ENCODE measurements at regions not wholly inside any gene's neighbourhood (a gene's known extent, or its start where the extent isn't known, plus 50 kb on each side); places are given as distances from the start of the nearest gene placed in this dataset.

GRCh38 chr2:14454202-14454601, 178.3 kb upstream of the LRATD1 start:
- ChIA-PET CTCF (ENCODE audit: low intra/inter-chr PET ratio) (interaction anchor here (0.6 kb wide), 1 partner anchor 1398 kb away, joined by 3 read pairs; no protein-coding TSS in a partner anchor), POLR2A (no interaction called here)
- no peaks in the 10 kb centered on the region for H3K9me3 ChIP-seq (replicated peaks; ENCODE audit: control insufficient read depth, insufficient read depth, low read depth, low read length)
- H3K79me2 ChIP-seq (ENCODE audit: control insufficient read depth, insufficient read depth, low read length): no peaks in the 10 kb centered on the region
- FAIRE-seq (no peak), DNase-seq (ENCODE audit: extremely low read depth in 1 of 4, low spot score in 3 of 4) (no peak), ATAC-seq (no peak)
- no peak overlapping the region for H2AFZ ChIP-seq (ENCODE audit: low read depth, low read length)
- no peak overlapping the region for H3K4me3 ChIP-seq
- H3K27ac ChIP-seq (ENCODE audit: extremely low read depth, low read depth, low read length): no peak overlapping the region
- H3K9ac ChIP-seq (ENCODE audit: insufficient read depth in 1 of 2, low read depth in 2 of 2, low read length in 2 of 2): no peak overlapping the region
- H3K36me3 ChIP-seq (ENCODE audit: control insufficient read depth, insufficient read depth, low read length): no peaks in the 10 kb centered on the region
- H3K9me1 ChIP-seq (ENCODE audit: control insufficient read depth, insufficient read depth, low read length): no peaks in the 10 kb centered on the region
- 0% methylated on average over 3 of the region's 3 CpGs for WGBS (ENCODE audit: insufficient coverage, low coverage, missing lambda C conversion rate)
- no peaks in the 10 kb centered on the region for H4K20me1 ChIP-seq (replicated peaks; ENCODE audit: control insufficient read depth, insufficient read depth, low read length)
- H3K27me3 ChIP-seq (ENCODE audit: control insufficient read depth in 2 of 2, insufficient read depth in 2 of 2, low read length in 2 of 2): no peaks in the 10 kb centered on the region
- intact Hi-C loops (cut with micrococcal nuclease): no loop called here
- TF ChIP-seq ZNF780A (CRISPR knock-in tag; IDR thresholded peaks at IDR 0.05): no peak
- no peak for TF ChIP-seq MTF1 (CRISPR knock-in tag; IDR thresholded peaks at IDR 0.05; ENCODE audit: borderline replicate concordance)
- no peak for TF ChIP-seq ZNF518B (CRISPR knock-in tag; IDR thresholded peaks at IDR 0.05)
- no peak for TF ChIP-seq ZNF23 (CRISPR knock-in tag; IDR thresholded peaks at IDR 0.05)
- no peak for TF ChIP-seq SRSF3 (IDR thresholded peaks at IDR 0.05; ENCODE audit: insufficient read depth, low read length)
- no peak for TF ChIP-seq AFF4 (CRISPR knock-in tag; IDR thresholded peaks at IDR 0.05)
- TF ChIP-seq HEY1 (CRISPR knock-in tag; IDR thresholded peaks at IDR 0.05; ENCODE audit: borderline replicate concordance): no peak
- no peak for TF ChIP-seq ETS1 (conservative IDR thresholded peaks at IDR 0.05; ENCODE audit: control insufficient read depth, low read depth, low read length)
- TF ChIP-seq BRD4 (IDR thresholded peaks at IDR 0.05): no peak
- H3K4me1 ChIP-seq (replicated peaks in 1 of 2; ENCODE audit: control insufficient read depth in 2 of 2, insufficient read depth in 2 of 2, low read length in 2 of 2): no peaks in the 10 kb centered on the region
- no TSS peak for BruUV-seq (replicated peaks)
- no peak overlapping the region for H3K4me2 ChIP-seq (ENCODE audit: insufficient read depth, low read length)
- in situ Hi-C loops (cut with MboI): no loop called here
